Sigmoid colon (tissue), 6 donors: ENCODE measurements at regions not wholly inside any gene's neighbourhood (a gene's known extent, or its start where the extent isn't known, plus 50 kb on each side); places are given as distances from the start of the nearest gene placed in this dataset.

ENCODE experiments used
- DNase-seq: peaks from one replicate; pipeline ENCODE4 v3.0.0-alpha.2; 2019
- H3K27ac ChIP-seq, 4 donors: fragments of 200-600 bp; sonication (generic); one replicate each; pipeline ENCODE4 v1.5.1; 2016 to 2019; ENCODE audit warnings: mild to moderate bottlenecking in 1 of 4
- H3K27me3 ChIP-seq, 3 donors: fragments of 200-600 bp; sonication (generic); one replicate each; pipeline ENCODE4 v1.5.1; 2019; ENCODE audit warnings: mild to moderate bottlenecking in 1 of 3
- H3K36me3 ChIP-seq, 4 donors: fragments of 200-600 bp; sonication (generic); one replicate each; pipeline ENCODE4 v1.5.1; 2016 to 2019
- H3K4me1 ChIP-seq, 4 donors: fragments of 200-600 bp; sonication (generic); one replicate each; pipeline ENCODE4 v1.5.1; 2017 to 2019
- H3K4me3 ChIP-seq, 4 donors: fragments of 200-600 bp; sonication (generic); one replicate each; pipeline ENCODE4 v1.5.1; 2017 to 2019; ENCODE audit warnings: mild to moderate bottlenecking in 2 of 4, moderate library complexity in 1 of 4
- H3K9me3 ChIP-seq, 4 donors: fragments of 200-600 bp in 3 of 4; sonication (generic) in 3 of 4; one replicate each; pipeline versions ENCODE4 v1.5.1 to v1.6.1; 2013 to 2019
- CTCF ChIP-seq, 4 experiments: fragments of 450-650 bp in 3 of 4; fragments of 200-600 bp in 1 of 4; IDR thresholded peaks; one replicate each; pipeline ENCODE4 v1.5.1; 2016 to 2019; ENCODE audit warnings: antibody characterized with exemption in 4 of 4, mild to moderate bottlenecking in 3 of 4, moderate library complexity in 2 of 4
- EP300 ChIP-seq, 4 donors: sonication (generic); formaldehyde crosslinking; IDR thresholded peaks; one replicate each; pipeline ENCODE4 v1.6.1; 2017; ENCODE audit warnings: antibody characterized with exemption in 4 of 4
- POLR2A ChIP-seq, 2 donors: fragments of 450-650 bp; IDR thresholded peaks; one replicate each; pipeline ENCODE4 v1.6.1; 2016; ENCODE audit warnings: antibody characterized with exemption in 2 of 2, mild to moderate bottlenecking in 2 of 2, moderate library complexity in 2 of 2
- POLR2AphosphoS5 ChIP-seq, 4 donors: sonication (generic); formaldehyde crosslinking; IDR thresholded peaks; one replicate each; pipeline ENCODE4 v1.6.1; 2017; ENCODE audit warnings: antibody characterized with exemption in 4 of 4
- WGBS, 2 donors: extraction: QIAGEN DNeasy Blood & Tissue Kit; methylation state at CpG; one replicate each; pipeline ENCODE4 v1.1.7; 2013; 5-methylcytosine and 5-hydroxymethylcytosine counted together
- intact Hi-C: fragments of 100-400 bp; cut with DNase I; formaldehyde crosslinking; loops from one replicate; pipeline ENCODE4 v1.15.1; 2023
- donor health status: healthy with polysubstance abuse.
- donor health status: healthy.

DNA sequence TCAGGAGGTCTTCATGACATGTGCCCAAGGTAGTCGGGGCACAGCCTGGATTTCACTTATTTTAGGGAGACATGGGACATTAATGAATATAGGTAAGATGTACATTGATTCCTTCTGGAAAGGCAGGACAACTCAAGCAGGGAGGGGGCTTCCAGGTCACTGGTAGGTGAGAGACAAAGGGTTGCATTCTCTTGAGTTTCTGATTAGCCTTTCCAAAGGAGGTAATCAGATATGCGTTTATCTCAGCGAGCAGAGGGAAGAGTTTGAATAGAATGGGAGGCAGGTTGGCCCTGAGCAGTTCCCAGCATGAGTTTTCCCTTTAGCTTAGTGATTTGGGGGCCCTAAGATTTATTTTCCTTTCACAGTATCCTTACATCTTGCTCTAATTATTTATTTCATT lies 443.8 kb upstream of the EEF2KMT start:
- H3K4me3 ChIP-seq = no peak overlapping the region
- intact Hi-C loops = no loop called here
- H3K4me1 ChIP-seq = no peaks in the 10 kb centered on the region
- no peak for DNase-seq
- peaks cover 0 to 3% (median 1%) of the 10 kb centered on the region in 4 donors for H3K9me3 ChIP-seq
- WGBS, 2 donors = 47 to 85% methylated on average over 3 of the region's 3 CpGs
- no peaks in the 10 kb centered on the region for H3K36me3 ChIP-seq
- no peak for TF ChIP-seq CTCF (IDR thresholded peaks at IDR 0.05)
- no peak for TF ChIP-seq EP300 (IDR thresholded peaks at IDR 0.05)
- no peak for TF ChIP-seq POLR2AphosphoS5 (IDR thresholded peaks at IDR 0.05)
- no peaks in the 10 kb centered on the region for H3K27me3 ChIP-seq
- no peak overlapping the region for H3K27ac ChIP-seq

DNA sequence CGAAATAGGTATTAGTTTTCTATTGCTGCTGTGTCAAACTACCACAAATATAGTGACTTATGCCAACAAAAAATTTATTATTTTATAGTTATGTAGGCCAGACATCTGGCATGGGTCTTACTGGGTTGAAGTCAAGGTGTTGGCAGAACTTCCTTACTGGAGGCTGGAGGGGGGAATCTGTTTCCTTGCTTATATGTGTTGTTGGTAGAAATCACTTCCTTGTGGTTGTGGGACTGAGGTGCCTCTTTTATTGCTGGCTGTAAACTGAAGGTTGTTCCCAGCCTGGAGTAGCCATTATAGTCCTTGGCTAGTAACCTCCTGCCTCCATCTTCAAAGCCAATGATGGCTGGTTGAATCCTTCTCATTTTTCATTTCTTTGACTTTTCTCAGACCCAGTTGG lies 439.8 kb upstream of the EEF2KMT start:
- no peaks in the 10 kb centered on the region for H3K4me1 ChIP-seq
- no peaks in the 10 kb centered on the region for H3K36me3 ChIP-seq
- H3K4me3 ChIP-seq = no peak overlapping the region
- peaks cover 0 to 8% (median 1%) of the 10 kb centered on the region in 4 donors for H3K9me3 ChIP-seq
- no peaks in the 10 kb centered on the region for H3K27me3 ChIP-seq
- 86 to 87% methylated on average over 1 of the region's 1 CpG for WGBS, 2 donors
- TF ChIP-seq POLR2AphosphoS5 (IDR thresholded peaks at IDR 0.05) = no peak
- no peak for TF ChIP-seq POLR2A (IDR thresholded peaks at IDR 0.05)
- no peak for TF ChIP-seq CTCF (IDR thresholded peaks at IDR 0.05)
- no peak for TF ChIP-seq EP300 (IDR thresholded peaks at IDR 0.05)
- DNase-seq = no peak
- no peak overlapping the region for H3K27ac ChIP-seq
- intact Hi-C loops = no loop called here

DNA sequence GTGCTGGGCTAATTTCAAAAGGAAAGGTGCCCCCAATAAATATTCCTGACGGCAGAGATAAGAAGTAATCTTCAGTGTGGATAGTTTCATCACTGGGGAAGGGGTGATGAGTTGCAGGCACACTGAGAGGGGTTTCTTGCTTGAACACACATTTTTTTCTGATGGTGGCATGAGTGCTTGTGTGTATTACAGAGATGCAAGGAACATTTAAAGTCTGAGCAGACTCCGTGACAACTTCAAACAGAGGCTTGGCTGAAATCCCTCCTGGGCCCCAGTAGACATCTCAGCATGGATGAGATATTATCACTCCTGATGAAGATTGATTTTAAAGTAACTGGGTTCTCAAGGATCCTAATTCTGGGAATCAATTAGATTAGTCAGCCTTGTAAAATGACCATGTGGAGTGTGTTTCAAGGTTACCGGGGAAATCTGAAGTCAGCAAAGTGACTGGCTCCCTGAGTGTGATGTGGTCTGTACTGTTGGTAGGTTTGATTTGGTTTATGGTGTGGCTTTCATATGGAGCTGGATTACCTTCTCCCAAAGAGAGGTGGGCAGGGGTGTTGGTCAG lies 435.8 kb upstream of the EEF2KMT start:
- 60 to 76% methylated on average over 3 of the region's 3 CpGs for WGBS, 2 donors
- H3K27me3 ChIP-seq = no peaks in the 10 kb centered on the region
- H3K9me3 ChIP-seq = peaks cover 0 to 8% (median 1%) of the 10 kb centered on the region in 4 donors
- intact Hi-C loops = no loop called here
- no peaks in the 10 kb centered on the region for H3K36me3 ChIP-seq
- no peak overlapping the region for H3K27ac ChIP-seq
- H3K4me3 ChIP-seq = no peak overlapping the region
- no peaks in the 10 kb centered on the region for H3K4me1 ChIP-seq
- TF ChIP-seq POLR2AphosphoS5 (IDR thresholded peaks at IDR 0.05) = no peak
- TF ChIP-seq EP300 (IDR thresholded peaks at IDR 0.05) = no peak
- no peak for TF ChIP-seq CTCF (IDR thresholded peaks at IDR 0.05)
- no peak for TF ChIP-seq POLR2A (IDR thresholded peaks at IDR 0.05)
- no peak for DNase-seq

DNA sequence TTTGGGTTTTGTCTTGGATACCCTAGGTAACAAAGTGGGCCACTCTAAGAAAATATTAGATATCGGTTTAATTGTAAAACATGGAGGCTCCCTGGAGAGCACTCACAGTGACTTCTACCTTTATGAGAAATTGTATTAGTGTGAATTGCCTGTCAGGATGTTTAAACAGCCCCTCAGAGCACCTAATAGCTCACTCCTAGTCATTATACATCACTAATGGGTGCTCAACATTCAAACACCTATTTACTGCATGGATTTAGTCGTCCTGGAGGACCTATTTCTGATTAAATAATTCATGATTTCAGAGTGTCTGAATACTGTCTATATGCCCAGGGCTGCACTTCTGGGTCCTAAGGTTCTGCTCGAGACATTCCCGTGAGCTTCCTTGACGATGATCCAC lies 430.2 kb upstream of the EEF2KMT start:
- 90 to 94% methylated on average over 5 of the region's 5 CpGs for WGBS, 2 donors
- intact Hi-C loops = no loop called here
- no peaks in the 10 kb centered on the region for H3K9me3 ChIP-seq

More for the DNA sequence above, 430.2 kb upstream of the EEF2KMT start:
- Histone ChIP-seq H3K27me3 (no peaks in the 10 kb centered on the region), H3K27ac (no peak overlapping the region), H3K36me3 (no peaks in the 10 kb centered on the region), H3K4me3 (no peak overlapping the region), H3K4me1 (peaks cover 0 to 13% (median 2%) of the 10 kb centered on the region in 4 donors)
- TF ChIP-seq CTCF (IDR thresholded peaks at IDR 0.05) (no peak), EP300 (IDR thresholded peaks at IDR 0.05) (no peak), POLR2AphosphoS5 (IDR thresholded peaks at IDR 0.05) (no peak), POLR2A (IDR thresholded peaks at IDR 0.05) (no peak)
- DNase-seq = no peak
